GM18511 (cell line): ENCODE measurements at regions not wholly inside any gene's neighbourhood (a gene's known extent, or its start where the extent isn't known, plus 50 kb on each side); places are given as distances from the start of the nearest gene placed in this dataset.

Experiments used
- ATAC-seq: cut with Tn5 transposase; IDR thresholded peaks from one replicate; pipeline ENCODE4 v1.9.1; 2021; ENCODE audit warnings: mild to moderate bottlenecking, moderate library complexity; ENCODE audit not compliant: unreplicated experiment

- ATAC-seq: no peak
Observed at GRCh38 chr7:13179775-13180523, 492.5 kb downstream of the ARL4A start.

DNA sequence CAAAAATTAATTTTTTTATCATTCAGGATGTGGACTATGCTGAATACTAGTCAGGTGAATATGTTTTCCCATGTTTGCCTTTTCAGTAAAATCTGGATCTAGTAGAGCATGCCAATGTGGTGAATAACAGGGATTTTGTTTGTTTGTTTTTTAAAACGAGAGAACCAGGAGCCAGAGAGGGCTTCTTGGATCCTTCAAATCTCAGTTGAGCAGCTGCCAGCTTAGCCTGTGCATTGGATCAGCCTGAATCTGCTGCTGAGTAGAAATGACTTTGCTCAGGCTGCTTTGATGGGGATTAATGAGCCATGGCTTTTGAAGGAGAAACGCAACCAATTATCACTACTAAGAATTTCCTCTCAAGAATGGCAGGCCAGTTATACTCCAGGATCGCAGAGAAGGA is 493.8 kb downstream of the ARL4A start:
- no peak for ATAC-seq

GRCh38 chr7:13185139-13185538 is 497.7 kb downstream of the ARL4A start:
- no peak for ATAC-seq

- no peak for ATAC-seq
Observed at GRCh38 chr7:13188236-13188805, 500.9 kb downstream of the ARL4A start.

GRCh38 chr7:13188922-13189321 is 501.5 kb downstream of the ARL4A start:
- ATAC-seq: no peak

DNA sequence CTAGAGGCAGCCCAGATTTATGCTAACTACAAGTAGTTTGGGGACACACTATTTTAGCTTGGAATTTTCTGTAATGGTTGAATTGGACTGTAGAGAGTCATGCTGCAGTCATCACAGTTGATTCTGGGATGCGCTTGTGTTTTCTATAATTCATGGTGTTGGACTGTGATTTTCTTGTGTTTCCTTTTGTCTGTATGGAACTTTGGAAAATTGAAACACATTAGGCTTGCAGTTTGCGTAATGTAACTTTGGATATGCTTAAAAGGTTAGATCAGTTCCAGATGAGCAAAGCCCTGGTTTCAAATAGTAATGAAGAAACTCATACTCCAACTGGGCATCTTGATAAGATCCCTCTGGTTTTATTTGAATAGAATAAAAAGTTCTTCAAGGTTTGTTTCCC is 502.2 kb downstream of the ARL4A start:
- ATAC-seq: no peak

DNA sequence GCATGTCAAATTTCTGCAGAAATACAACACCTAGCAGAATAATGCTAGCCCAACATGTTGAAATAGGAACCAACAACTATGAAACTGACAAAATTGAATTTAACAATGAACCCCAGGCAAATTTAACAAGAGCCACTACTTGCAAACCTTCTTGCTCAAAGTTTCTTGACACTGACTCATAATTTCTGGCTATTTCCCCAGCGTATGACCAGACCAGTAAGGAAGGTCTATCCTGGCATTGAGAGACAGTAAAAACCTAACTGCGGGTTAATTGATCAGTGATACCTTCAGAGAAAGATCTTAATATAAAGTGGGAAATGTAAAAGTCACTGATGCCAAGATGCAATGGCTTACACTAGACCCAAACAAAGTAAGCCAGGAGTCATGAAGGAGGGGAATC is 510.1 kb downstream of the ARL4A start:
- ATAC-seq: no peak

DNA sequence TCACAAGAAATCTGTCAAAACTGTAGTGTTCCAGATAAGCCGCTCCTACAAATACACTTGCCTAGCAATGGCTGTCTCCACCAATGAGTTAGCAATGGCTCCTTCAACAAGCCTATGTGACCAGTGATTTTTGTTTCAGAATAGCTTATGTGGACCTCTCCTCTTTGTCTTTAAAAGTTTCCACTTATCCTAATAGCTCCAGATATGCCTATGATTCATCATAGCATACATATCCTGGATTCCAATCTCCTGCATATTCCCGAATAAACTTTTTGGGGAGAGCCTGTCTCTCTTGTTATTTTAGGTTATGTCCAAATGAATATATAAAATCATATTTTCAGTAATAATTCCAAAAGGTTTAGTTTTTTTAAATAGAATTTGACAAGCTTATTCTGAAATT is 510.6 kb downstream of the ARL4A start:
- ATAC-seq: no peak

DNA sequence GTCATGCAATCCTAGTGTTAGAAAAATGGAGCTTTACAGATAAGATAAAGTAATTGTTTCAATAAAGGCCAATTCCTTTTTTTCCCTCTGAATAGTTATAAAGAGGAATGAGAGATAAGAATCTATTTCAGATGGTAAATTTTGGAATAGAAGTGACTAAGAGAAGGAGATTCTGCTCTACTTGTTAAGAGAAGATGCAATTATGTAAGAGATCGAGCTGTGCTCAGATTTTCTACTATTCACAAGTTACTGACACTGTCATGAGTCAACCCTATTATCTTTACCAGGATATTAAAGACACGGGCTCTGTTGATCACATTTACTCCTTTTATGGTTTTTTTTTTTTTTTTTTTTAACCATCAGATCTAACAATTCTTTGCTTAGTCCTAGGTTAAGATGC is 511.3 kb downstream of the ARL4A start:
- no peak for ATAC-seq

- ATAC-seq: no peak
Observed at GRCh38 chr7:13201628-13202027, 514.2 kb downstream of the ARL4A start.

DNA sequence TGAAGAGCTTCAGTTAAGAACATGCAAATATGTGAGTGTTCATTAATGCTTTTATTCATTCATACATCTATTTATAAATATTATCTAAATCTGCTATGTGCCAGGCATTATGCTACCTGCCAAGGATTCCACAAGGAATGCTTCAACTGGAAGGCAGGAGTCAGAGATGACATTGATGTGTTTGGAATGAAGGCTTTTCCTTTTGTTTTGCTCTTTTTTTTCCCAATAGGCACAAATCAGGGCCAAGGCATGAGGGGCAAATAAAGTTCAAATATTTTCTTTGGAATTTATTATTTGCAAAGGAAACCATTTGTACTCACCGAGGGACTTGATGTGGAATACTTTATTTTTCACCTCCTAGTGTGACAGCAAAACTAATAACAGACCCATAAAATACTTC is 530.3 kb downstream of the ARL4A start:
- no peak for ATAC-seq

DNA sequence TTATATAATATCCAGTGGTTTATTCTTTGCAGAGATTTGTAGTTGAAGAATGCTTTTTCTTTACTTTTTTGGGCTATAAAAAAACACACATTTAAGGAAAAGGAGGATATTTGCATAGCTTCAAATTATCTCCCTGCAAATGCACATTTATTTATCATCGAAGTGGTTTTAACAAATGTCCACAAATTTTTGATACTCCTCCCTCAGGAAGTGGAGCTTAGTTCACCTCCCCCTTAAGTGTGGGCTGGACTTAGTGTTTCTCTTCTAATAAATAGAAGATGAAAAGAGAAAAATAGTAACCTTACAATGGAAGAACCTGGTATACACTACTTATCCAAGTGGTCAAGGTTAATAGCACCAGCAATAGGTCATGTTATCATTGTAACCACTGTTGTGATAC is 537.6 kb downstream of the ARL4A start:
- no peak for ATAC-seq

DNA sequence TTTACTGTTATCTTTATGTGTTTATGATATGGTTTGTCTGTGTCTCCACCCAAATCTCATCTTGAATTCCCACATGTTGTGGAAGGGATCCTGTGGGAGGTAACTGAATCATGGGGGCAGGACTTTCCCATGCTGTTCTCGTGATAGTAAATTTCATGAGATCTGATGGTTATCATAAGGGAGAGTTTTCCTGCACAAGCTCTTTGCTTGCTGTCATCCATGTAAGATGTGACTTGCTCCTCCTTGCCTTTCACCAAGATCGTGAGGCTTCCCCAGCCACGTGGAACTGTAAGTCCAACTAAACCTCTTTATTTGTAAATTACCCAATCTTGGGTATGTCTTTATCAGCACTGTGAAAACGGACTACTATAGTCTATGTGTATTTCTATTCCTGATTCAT is 539.0 kb downstream of the ARL4A start:
- ATAC-seq: no peak

GRCh38 chr7:13231216-13231615 is 543.8 kb downstream of the ARL4A start:
- no peak for ATAC-seq

GRCh38 chr7:13235436-13235835 is 548.0 kb downstream of the ARL4A start:
- no peak for ATAC-seq

DNA sequence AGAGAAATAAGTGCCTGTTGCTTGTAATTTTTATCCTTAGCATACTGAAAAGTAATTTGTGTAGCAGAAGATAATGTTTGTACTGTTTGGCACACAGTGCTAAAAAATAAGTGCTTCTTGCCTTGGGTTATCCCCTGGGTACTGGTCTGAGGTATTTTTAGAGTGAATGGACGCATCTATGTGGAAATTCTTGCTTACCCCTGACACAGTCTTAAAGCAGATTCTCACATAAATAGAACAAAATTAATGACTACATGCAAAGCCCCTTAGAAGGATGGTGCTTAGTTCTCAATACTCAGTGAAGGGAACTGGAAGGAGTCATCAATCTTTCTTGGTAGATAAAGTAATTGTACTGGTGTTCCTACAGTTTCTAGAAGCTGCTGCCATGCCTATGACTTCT is 548.6 kb downstream of the ARL4A start:
- ATAC-seq: no peak

DNA sequence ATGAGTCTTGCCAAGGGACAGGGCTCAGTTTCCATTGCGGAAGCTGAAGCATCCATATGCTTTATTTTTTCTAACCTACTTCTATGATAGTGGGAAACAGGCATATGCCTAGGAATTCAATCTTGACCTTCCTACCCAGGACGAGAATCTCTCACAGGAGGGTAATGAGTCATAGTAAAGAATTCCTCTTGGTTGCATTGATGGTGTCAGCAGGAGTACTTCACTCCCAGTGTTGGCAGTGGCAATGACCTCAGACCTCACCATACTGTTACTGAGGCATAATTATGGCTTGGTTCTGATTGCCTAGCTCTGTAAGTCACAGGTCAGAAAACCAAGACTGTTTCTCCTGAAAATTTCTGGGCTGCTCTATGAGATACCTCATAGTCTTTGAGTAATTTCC is 552.9 kb downstream of the ARL4A start:
- ATAC-seq: no peak

GRCh38 chr7:13241416-13241815 is 554.0 kb downstream of the ARL4A start:
- ATAC-seq: no peak

- ATAC-seq: no peak
Observed at GRCh38 chr7:13257661-13258060, 570.2 kb downstream of the ARL4A start.

DNA sequence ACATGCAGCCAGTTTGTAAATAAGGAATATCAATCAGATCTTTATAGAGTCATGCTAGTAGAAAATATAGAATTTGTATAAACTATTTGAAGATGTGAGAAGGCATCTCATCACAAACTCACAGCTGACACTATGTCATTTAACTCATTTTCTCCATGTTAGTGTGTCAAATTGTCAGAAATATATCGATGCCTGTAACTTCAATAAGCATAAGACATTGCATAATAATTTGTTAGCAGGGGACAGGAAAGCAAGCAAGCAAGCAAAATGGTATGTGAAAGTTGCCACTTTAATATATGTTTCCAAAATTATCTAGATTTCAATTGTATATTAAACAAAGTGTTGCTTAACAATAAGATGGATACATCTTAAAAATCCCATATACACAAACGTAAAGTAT is 571.0 kb downstream of the ARL4A start:
- ATAC-seq: no peak

DNA sequence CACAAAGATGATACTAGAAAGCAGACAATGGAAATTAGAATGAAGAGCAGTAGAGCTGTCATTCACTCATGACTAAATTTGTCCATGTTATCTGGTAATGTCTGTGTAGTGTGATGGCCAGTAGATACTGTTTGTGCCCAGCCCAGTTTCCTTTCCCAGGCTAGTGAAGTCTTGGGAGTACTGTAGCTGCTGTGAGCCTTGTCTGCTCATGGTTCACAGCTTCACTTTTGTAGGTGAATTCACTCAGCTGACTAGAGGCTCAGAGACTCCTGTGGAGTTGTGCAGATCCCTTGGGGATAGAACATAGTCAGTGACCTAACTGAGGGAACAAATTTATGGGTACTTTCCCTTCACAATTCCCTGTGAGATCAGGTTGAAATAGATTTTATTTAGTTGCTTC is 572.5 kb downstream of the ARL4A start:
- no peak for ATAC-seq

GRCh38 chr7:13262929-13263530 is 575.6 kb downstream of the ARL4A start:
- no peak for ATAC-seq

- ATAC-seq: no peak
Observed at GRCh38 chr7:13265271-13265670, 577.8 kb downstream of the ARL4A start.
